Thoracic aorta (tissue), 2 donors: ENCODE measurements at regions not wholly inside any gene's neighbourhood (a gene's known extent, or its start where the extent isn't known, plus 50 kb on each side); places are given as distances from the start of the nearest gene placed in this dataset.

Source experiments
- ATAC-seq: fragments of 150-250 bp; one replicate; pipeline ENCODE4 v1.8.0; 2017; ENCODE audit warnings: low read depth; ENCODE audit not compliant: insufficient number of reproducible peaks, low FRiP score
- DNase-seq: peaks from one replicate; pipeline ENCODE4 v3.0.0-alpha.2; 2020; ENCODE audit warnings: low spot score
- H3K27ac ChIP-seq, 2 donors: fragments of 200-600 bp; sonication (generic); 1 replicate in 1 of 2; 2 replicates in 1 of 2; pipeline ENCODE4 v1.5.1; 2016; ENCODE audit warnings: mild to moderate bottlenecking in 2 of 2, moderate library complexity in 2 of 2
- H3K27me3 ChIP-seq: fragments of 200-600 bp; sonication (generic); replicated peaks from 2 replicates; pipeline ENCODE4 v1.6.0; 2016; ENCODE audit warnings: mild to moderate bottlenecking; ENCODE audit not compliant: insufficient read depth
- H3K36me3 ChIP-seq: fragments of 200-600 bp; sonication (generic); one replicate; pipeline ENCODE4 v1.5.1; 2016
- H3K4me1 ChIP-seq, 2 donors: fragments of 200-600 bp; sonication (generic); 1 replicate in 1 of 2; 2 replicates in 1 of 2; pipeline versions ENCODE4 v1.5.1 to v1.6.0; 2016; ENCODE audit warnings: low read depth in 2 of 2, mild to moderate bottlenecking in 1 of 2; ENCODE audit not compliant: control insufficient read depth in 1 of 2
- H3K4me3 ChIP-seq: fragments of 200-600 bp; sonication (generic); 2 replicates; pipeline ENCODE4 v1.5.1; 2016; ENCODE audit warnings: mild to moderate bottlenecking
- H3K9me3 ChIP-seq: fragments of 200-600 bp; sonication (generic); 2 replicates; pipeline ENCODE4 v1.5.1; 2016
- TF ChIP-seq, protein P1 (sequence below): fragments of 200-600 bp; sonication (generic); IDR thresholded peaks from one replicate; pipeline ENCODE4 v1.5.1; 2019; ENCODE audit warnings: antibody characterized with exemption

DNA sequence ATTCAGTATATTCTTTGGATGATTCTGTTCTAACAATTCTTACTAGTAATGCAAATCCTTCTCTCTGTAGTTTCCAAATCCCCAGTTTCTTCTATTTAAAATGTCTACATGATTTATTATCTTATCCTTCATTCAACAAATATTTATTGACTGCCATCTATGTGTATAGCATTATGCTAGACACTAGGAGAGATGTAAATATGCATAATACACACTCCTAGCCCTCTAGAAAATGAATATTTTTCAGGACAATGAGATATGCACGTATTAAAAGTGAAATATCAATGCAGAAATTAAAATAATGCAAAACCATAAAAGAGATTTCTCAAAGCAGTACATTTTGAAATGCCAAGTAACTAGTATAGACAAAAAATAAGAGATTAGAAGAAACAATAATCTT lies 293.5 kb upstream of the CNR1 start:
- H3K4me3 ChIP-seq, result no peak overlapping the region
- TF ChIP-seq, protein P1, sequence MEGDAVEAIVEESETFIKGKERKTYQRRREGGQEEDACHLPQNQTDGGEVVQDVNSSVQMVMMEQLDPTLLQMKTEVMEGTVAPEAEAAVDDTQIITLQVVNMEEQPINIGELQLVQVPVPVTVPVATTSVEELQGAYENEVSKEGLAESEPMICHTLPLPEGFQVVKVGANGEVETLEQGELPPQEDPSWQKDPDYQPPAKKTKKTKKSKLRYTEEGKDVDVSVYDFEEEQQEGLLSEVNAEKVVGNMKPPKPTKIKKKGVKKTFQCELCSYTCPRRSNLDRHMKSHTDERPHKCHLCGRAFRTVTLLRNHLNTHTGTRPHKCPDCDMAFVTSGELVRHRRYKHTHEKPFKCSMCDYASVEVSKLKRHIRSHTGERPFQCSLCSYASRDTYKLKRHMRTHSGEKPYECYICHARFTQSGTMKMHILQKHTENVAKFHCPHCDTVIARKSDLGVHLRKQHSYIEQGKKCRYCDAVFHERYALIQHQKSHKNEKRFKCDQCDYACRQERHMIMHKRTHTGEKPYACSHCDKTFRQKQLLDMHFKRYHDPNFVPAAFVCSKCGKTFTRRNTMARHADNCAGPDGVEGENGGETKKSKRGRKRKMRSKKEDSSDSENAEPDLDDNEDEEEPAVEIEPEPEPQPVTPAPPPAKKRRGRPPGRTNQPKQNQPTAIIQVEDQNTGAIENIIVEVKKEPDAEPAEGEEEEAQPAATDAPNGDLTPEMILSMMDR, result no peak
- H3K36me3 ChIP-seq, result no peaks in the 10 kb centered on the region
- ATAC-seq (no peak), DNase-seq (no peak)
- no peaks in the 10 kb centered on the region for H3K9me3 ChIP-seq
- no peak overlapping the region for H3K27ac ChIP-seq
- H3K27me3 ChIP-seq, result no peaks in the 10 kb centered on the region
- H3K4me1 ChIP-seq, result peaks cover 9 to 15% of the 10 kb centered on the region in 2 donors

- Histone ChIP-seq H3K4me3 (no peak overlapping the region), H3K27me3 (no peaks in the 10 kb centered on the region), H3K4me1 (peaks cover 9 to 18% of the 10 kb centered on the region in 2 donors), H3K9me3 (no peaks in the 10 kb centered on the region), H3K36me3 (no peaks in the 10 kb centered on the region), H3K27ac (no peak overlapping the region)
- no peak for DNase-seq
- ATAC-seq, result no peak
- TF ChIP-seq, protein P1, result no peak
Observed at GRCh38 chr6:88459189-88459588, 293.0 kb upstream of the CNR1 start.

DNA sequence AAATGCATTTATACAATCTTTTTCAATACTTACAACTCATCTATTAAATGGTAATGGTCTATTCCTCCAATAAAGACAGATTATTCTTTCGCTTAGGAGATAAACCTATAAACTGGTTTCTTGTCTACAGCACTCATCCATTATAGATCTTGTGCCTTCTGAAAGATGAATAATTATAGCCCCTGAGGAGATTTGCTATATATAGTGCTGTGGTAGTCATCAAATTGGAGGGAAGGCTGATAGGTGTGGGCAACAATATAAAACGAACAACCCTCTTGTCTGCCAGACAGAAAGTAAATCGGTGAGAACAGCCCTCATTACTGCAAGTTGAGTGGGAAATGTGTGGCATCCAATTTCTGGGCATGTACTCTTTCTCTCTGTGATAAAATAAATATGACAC lies 292.5 kb upstream of the CNR1 start:
- DNase-seq, result no peak
- TF ChIP-seq, protein P1, result no peak
- Histone ChIP-seq H3K27me3 (no peaks in the 10 kb centered on the region), H3K4me1 (peaks cover 9 to 18% of the 10 kb centered on the region in 2 donors), H3K4me3 (no peak overlapping the region), H3K36me3 (no peaks in the 10 kb centered on the region), H3K27ac (no peak overlapping the region), H3K9me3 (no peaks in the 10 kb centered on the region)
- ATAC-seq, result no peak

DNA sequence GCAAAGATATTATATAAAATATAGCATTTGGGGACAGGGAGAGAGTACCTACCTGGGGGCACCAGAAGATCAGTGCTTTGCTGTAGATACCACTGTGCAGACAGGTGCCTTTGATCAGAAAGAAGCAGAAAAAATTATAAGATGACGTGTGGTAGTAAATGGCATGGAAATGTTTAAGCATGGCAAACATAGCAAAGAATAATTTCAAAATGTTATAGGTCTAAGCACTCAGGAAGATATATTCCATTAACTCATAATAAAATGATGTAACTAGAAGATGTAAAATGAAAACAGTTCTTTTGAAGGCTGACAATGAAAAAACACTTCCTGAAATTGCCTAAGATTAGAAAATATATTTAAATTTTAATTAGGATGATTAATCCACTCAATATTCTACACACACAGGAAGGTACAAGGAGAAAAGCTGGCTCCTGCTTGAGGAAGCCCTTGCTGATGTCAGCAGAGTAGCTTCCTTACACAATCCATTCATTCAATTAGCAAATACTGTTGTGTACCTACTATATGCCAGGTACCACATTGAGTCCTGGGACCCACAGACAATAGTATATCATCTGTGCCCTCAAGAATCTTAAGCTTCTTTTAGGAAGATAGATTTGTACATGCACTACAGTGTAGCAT lies 290.2 kb upstream of the CNR1 start:
- TF ChIP-seq, protein P1, result no peak
- ATAC-seq (no peak), DNase-seq (no peak)
- H3K36me3 ChIP-seq, result no peaks in the 10 kb centered on the region
- H3K27me3 ChIP-seq, result no peaks in the 10 kb centered on the region
- no peaks in the 10 kb centered on the region for H3K9me3 ChIP-seq
- no peak overlapping the region for H3K4me3 ChIP-seq
- H3K27ac ChIP-seq, result no peak overlapping the region
- peaks cover 9 to 24% of the 10 kb centered on the region in 2 donors for H3K4me1 ChIP-seq

GRCh38 chr6:88455317-88455716 lies 289.2 kb upstream of the CNR1 start:
- DNase-seq, result no peak
- TF ChIP-seq, protein P1, result no peak
- no peak overlapping the region for H3K4me3 ChIP-seq
- peak overlapping the region in 1 of 2 donors; percentile 10 for H3K27ac ChIP-seq
- H3K9me3 ChIP-seq, result no peaks in the 10 kb centered on the region
- H3K27me3 ChIP-seq, result no peaks in the 10 kb centered on the region
- no peaks in the 10 kb centered on the region for H3K36me3 ChIP-seq
- ATAC-seq, result no peak
- H3K4me1 ChIP-seq, result peaks cover 9 to 28% of the 10 kb centered on the region in 2 donors
